22Rv1 (cell line): ENCODE measurements at regions not wholly inside any gene's neighbourhood (a gene's known extent, or its start where the extent isn't known, plus 50 kb on each side); places are given as distances from the start of the nearest gene placed in this dataset.

Experiments used
- CTCF ChIP-seq: fragments of 450-650 bp; IDR thresholded peaks from 2 replicates; pipeline ENCODE4 v1.5.1; 2017; ENCODE audit warnings: mild to moderate bottlenecking
- ZFX ChIP-seq: fragments of 450-650 bp; IDR thresholded peaks from 2 replicates; pipeline ENCODE4 v1.6.1; 2017; ENCODE audit warnings: antibody characterized with exemption, borderline replicate concordance

- TF ChIP-seq CTCF (no peak), ZFX (no peak)
Observed at GRCh38 chr2:122080871-122081270, 325.4 kb downstream of the TSN start.
